Stimulated activated naive CD8-positive, alpha-beta T cell treated with anti-CD3 and anti-CD28 coated beads, Interleukin-15, amount 100 ng/mL, for 72 hours (primary cell): ENCODE measurements at regions not wholly inside any gene's neighbourhood (a gene's known extent, or its start where the extent isn't known, plus 50 kb on each side); places are given as distances from the start of the nearest gene placed in this dataset.
"Not testable (repeated sequence)": the region's sequence is repeated elsewhere in the genome, so short reads cannot be mapped to it uniquely, and the experiment has no call there.

ENCODE experiments used
- ATAC-seq: fragments of 150-1000 bp; cut with Tn5 transposase; 2 replicates; pipeline ENCODE4 v1.10.0; 2021; ENCODE audit warnings: mild to moderate bottlenecking, moderate library complexity
- DNase-seq, 2 donors: peaks; one replicate each; pipeline ENCODE4 v3.0.0; 2021 to 2022
- H3K27ac Mint-ChIP-seq, 2 donors: one replicate each; pipeline ENCODE4 v1.8.0; 2022; ENCODE audit warnings: mild to moderate bottlenecking in 2 of 2, mixed read lengths in 2 of 2, moderate library complexity in 2 of 2
- H3K27me3 Mint-ChIP-seq: one replicate; pipeline ENCODE4 v1.8.0; 2022; ENCODE audit warnings: mixed read lengths
- H3K4me1 Mint-ChIP-seq: one replicate; pipeline ENCODE4 v1.8.0; 2022; ENCODE audit warnings: mild to moderate bottlenecking, mixed read lengths
- H3K4me3 Mint-ChIP-seq, 2 donors: one replicate each; pipeline ENCODE4 v1.8.0; 2022; ENCODE audit warnings: mild to moderate bottlenecking in 2 of 2, mixed read lengths in 2 of 2, moderate library complexity in 1 of 2
- H3K9me3 Mint-ChIP-seq, 2 donors: one replicate each; pipeline ENCODE4 v1.8.0; 2022; ENCODE audit warnings: mixed read lengths in 2 of 2

- H3K4me3 Mint-ChIP-seq: no peak overlapping the region
- H3K27ac Mint-ChIP-seq: no peak overlapping the region
- peaks cover 6% of the 10 kb centered on the region for H3K27me3 Mint-ChIP-seq
- no peak for ATAC-seq
- peaks cover 5 to 10% of the 10 kb centered on the region in 2 donors for H3K9me3 Mint-ChIP-seq
- no peaks in the 10 kb centered on the region for H3K4me1 Mint-ChIP-seq
- DNase-seq: no peak
Observed at GRCh38 chr10:2387261-2387660, 649.9 kb upstream of the ADARB2 start.

DNA sequence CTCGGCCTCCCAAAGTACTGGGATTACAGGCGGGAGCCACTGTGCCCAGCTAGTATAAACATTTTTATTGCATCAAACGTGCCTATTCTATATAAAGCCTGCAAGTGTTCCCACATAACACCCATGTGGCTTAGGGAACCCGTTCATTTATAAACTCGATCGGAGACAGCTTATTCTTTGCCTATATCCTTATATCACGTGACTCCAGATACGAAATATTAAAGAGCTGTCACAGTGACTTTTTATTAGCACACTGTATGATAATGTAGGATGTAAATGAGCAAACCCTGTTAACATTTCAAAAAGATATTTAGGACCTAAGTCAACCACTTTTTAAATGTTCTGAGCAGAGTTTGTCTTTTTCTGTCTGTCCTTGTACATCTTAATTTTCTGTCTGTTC lies 642.9 kb upstream of the ADARB2 start:
- peaks cover 5 to 10% of the 10 kb centered on the region in 2 donors for H3K9me3 Mint-ChIP-seq
- no peak for ATAC-seq
- H3K4me1 Mint-ChIP-seq: no peaks in the 10 kb centered on the region
- H3K27ac Mint-ChIP-seq: no peak overlapping the region
- no peak overlapping the region for H3K4me3 Mint-ChIP-seq
- DNase-seq: no peak
- no peaks in the 10 kb centered on the region for H3K27me3 Mint-ChIP-seq

DNA sequence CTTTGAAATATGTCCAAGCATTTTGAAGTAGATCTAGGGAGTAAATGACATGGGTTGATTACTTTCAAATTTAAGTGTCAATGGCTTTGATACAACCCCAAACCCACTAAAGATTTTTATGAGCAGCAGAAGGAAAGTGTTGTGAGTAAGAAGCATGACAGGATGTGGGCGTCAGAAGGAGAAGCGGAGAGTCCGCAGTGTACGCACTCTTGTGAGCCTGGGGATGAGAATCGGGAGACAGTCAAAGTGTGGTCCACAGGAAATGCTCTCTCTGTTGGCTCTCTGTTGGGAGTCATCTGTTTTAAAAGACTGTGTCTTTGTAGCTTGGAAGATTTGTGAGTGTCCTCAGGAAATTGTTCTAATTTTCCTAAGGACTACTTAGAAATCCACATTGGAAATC lies 629.8 kb upstream of the ADARB2 start:
- DNase-seq: no peak
- H3K27ac Mint-ChIP-seq: no peak overlapping the region
- H3K4me1 Mint-ChIP-seq: no peaks in the 10 kb centered on the region
- peaks cover 0 to 19% of the 10 kb centered on the region in 2 donors for H3K9me3 Mint-ChIP-seq
- H3K4me3 Mint-ChIP-seq: no peak overlapping the region
- H3K27me3 Mint-ChIP-seq: peaks cover 16% of the 10 kb centered on the region
- no peak for ATAC-seq

GRCh38 chr10:2366264-2366931 lies 629.1 kb upstream of the ADARB2 start:
- DNase-seq (no peak), ATAC-seq (no peak)
- Mint-ChIP-seq H3K9me3 (peaks cover 0 to 12% of the 10 kb centered on the region in 2 donors), H3K27me3 (peaks cover 16% of the 10 kb centered on the region), H3K4me3 (no peak overlapping the region), H3K27ac (no peak overlapping the region), H3K4me1 (no peaks in the 10 kb centered on the region)

- Mint-ChIP-seq H3K4me3 (no peak overlapping the region), H3K9me3 (peaks cover 0 to 6% of the 10 kb centered on the region in 2 donors), H3K27me3 (peaks cover 7% of the 10 kb centered on the region), H3K4me1 (no peaks in the 10 kb centered on the region), H3K27ac (no peak overlapping the region)
- no peak for ATAC-seq
- no peak for DNase-seq
Observed at GRCh38 chr10:2362331-2362730, 625.0 kb upstream of the ADARB2 start.

DNA sequence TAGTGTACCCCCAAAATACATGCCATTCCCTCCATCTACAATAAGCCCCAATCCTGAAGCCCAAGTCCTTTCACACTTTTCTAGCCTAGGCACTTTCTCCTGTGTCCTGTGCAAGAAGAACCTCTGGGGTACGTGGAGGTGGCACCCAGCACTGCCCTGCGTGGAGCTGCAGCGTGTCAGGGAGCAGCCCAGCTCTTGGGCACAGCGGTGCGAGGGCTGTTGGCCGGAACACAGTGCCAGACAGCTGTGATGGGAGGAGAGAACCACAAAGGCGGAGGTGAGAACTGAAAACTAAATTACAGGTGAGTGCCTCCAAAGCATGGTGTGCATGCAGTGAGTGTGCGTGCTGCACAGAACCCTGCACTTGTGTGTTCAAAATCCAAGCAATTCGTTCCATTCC lies 621.3 kb upstream of the ADARB2 start:
- no peak for ATAC-seq
- Mint-ChIP-seq H3K27ac (no peak overlapping the region), H3K4me3 (no peak overlapping the region)

DNA sequence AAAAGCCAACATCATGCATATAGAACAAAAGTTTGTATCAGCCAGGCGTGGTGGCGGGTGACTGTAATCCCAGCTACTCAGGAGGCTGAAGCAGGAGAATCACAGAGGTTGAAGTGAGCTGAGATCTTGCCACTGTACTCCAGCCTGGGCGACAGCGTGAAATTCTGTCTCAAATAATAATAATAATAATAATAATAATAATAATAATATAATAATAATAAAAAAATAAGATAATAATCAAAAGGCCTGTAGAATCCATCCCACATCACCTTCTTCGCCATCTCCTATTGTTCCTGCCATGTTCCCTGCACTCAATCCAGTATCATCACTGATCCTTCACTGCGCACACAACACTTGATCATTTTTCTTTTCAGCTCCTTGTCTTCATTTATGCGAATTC lies 619.3 kb upstream of the ADARB2 start:
- Mint-ChIP-seq H3K27me3 (peaks cover 11% of the 10 kb centered on the region), H3K4me3 (no peak overlapping the region), H3K4me1 (no peaks in the 10 kb centered on the region), H3K9me3 (no peaks in the 10 kb centered on the region), H3K27ac (no peak overlapping the region)
- ATAC-seq (no peak), DNase-seq (no peak)

More for the DNA sequence above, 621.3 kb upstream of the ADARB2 start:
- no peaks in the 10 kb centered on the region for H3K9me3 Mint-ChIP-seq
- no peak for DNase-seq
- peaks cover 11% of the 10 kb centered on the region for H3K27me3 Mint-ChIP-seq
- H3K4me1 Mint-ChIP-seq: no peaks in the 10 kb centered on the region

DNA sequence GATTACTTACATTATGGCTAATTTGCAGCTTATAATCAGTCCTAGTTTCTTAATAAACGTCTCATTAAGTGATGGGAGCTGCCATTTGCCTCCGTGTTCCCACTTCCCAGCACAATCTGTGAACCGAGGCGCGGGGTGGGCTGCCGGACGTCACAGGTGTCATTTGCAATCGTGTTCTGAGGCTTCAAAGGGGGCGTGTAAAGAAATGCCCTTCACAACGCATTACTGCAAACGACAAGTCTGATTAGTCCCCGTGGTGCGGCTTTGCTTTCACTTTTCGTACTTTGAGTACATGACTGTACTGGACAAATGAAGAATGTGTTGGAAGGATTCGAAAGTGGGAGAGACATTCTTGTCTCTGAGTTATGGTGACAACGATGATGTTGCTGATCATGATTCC lies 614.2 kb upstream of the ADARB2 start:
- Mint-ChIP-seq H3K27ac (no peak overlapping the region), H3K4me3 (no peak overlapping the region), H3K27me3 (peaks cover 9% of the 10 kb centered on the region), H3K9me3 (no peaks in the 10 kb centered on the region), H3K4me1 (no peaks in the 10 kb centered on the region)
- DNase-seq: no peak
- ATAC-seq: no peak

- Mint-ChIP-seq H3K4me3 (no peak overlapping the region), H3K4me1 (no peaks in the 10 kb centered on the region), H3K27ac (no peak overlapping the region), H3K9me3 (no peaks in the 10 kb centered on the region), H3K27me3 (peaks cover 6% of the 10 kb centered on the region)
- ATAC-seq (no peak), DNase-seq (no peak)
Observed at GRCh38 chr10:2342206-2342605, 604.9 kb upstream of the ADARB2 start.

DNA sequence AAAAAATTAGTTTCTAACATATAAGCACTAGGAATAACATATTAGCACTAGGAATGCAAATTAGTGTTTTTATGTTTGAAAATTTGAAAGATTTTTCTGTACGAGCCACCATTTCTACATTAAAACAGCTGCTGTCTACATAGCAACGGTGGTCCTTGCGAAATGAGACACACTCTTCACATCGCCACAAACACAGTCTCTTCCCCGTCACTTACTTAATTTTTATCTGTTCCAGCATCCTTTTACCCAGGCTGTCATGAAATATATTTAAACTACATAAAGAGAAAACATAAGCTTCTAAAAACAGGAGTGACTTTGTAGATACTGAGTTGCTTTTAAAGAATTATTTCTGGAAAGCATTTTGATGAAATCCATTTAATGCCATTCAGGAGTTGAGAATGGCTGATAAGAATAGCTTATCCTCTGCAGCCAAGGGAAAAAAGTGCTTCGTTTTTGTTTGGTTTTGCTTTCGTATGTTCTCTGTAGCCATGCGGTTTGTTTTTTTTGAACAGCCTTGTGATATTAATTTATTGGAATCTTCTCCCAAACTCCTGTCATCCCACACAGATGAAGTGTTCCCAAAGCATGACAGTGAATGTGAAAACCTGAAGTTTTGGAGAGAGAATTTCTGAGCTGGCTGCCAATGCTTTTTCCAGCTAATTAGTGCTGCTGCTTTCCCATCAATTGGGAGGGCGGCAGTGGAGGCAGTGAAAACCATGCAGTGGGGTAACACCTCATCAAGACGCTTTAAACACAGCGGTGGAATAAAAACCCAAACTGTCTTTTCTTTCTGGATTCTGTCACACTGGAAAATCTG lies 603.7 kb upstream of the ADARB2 start:
- DNase-seq (no peak), ATAC-seq (no peak)
- Mint-ChIP-seq H3K4me3 (no peak overlapping the region), H3K27ac (no peak overlapping the region), H3K4me1 (no peaks in the 10 kb centered on the region), H3K9me3 (no peaks in the 10 kb centered on the region), H3K27me3 (peaks cover 4% of the 10 kb centered on the region)

DNA sequence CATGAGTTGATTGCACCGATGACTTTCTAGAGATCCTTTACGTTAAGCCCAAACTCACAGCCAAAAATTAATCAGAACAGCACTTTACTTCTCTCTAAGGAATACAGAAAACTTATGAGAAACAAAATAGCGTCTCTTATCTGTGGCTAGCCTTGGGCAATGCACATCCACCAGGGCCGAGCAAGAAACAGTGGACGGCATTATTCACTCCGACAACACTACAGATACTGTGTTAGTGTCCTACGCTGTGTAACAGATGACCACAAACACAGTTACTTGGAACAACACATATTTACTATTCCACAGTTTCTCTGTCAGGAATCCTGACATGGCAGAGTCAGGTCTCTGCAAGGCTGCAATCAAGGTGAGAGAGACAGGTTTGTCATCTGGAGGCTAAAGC lies 598.3 kb upstream of the ADARB2 start:
- Mint-ChIP-seq H3K4me1 (no peaks in the 10 kb centered on the region), H3K9me3 (peaks cover 0 to 7% of the 10 kb centered on the region in 2 donors), H3K27me3 (no peaks in the 10 kb centered on the region), H3K27ac (no peak overlapping the region), H3K4me3 (no peak overlapping the region)
- DNase-seq (no peak), ATAC-seq (no peak)

DNA sequence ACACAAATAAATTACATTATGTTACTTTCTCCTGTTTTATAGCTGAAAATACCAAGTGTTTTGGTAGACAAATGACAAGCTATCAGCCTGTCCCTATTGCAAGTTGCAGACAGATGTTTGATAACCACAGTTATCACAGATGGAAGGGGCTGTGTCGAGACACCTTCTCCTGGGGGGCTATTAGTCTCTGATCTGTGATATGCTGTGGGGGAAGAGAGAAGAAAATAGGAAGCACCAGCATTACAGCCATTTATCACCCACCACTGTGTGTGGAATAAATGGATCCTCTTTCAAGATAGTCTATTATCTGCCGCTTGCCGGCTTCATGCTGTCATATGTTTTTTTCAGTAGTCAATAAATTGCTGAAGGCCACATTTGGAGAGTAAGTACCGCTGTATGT lies 597.2 kb upstream of the ADARB2 start:
- H3K4me1 Mint-ChIP-seq: no peaks in the 10 kb centered on the region
- DNase-seq: no peak
- H3K27ac Mint-ChIP-seq: no peak overlapping the region
- H3K9me3 Mint-ChIP-seq: peaks cover 0 to 7% of the 10 kb centered on the region in 2 donors
- no peak for ATAC-seq
- H3K4me3 Mint-ChIP-seq: no peak overlapping the region
- peaks cover 2% of the 10 kb centered on the region for H3K27me3 Mint-ChIP-seq

DNA sequence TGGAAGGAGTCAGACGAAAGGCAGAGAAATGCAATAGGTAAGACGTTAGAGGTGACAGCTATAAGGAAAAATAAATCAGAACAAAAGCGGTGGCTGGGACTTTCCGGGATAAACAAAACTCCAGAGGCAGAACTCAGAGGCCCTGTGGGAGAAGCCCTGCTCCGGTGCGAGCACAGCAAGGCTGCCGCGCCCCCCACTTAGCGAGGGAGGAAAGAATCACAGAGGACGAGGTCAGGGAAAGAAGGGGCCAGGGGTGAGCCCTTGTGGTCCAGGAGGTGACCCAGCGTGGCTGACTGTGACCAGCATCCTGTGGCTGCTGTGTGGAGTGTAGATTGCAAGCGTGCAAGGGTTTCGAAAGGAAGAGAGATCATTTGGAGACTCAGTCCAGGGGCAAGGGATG lies 591.8 kb upstream of the ADARB2 start:
- Mint-ChIP-seq H3K27ac (no peak overlapping the region), H3K9me3 (peaks cover 0 to 7% of the 10 kb centered on the region in 2 donors), H3K4me1 (no peaks in the 10 kb centered on the region), H3K27me3 (peaks cover 17% of the 10 kb centered on the region), H3K4me3 (no peak overlapping the region)
- ATAC-seq (no peak), DNase-seq (no peak)

GRCh38 chr10:2326411-2326810 lies 589.1 kb upstream of the ADARB2 start:
- Mint-ChIP-seq H3K27me3 (peaks cover 17% of the 10 kb centered on the region), H3K27ac (no peak overlapping the region), H3K4me3 (no peak overlapping the region), H3K4me1 (no peaks in the 10 kb centered on the region), H3K9me3 (no peaks in the 10 kb centered on the region)
- ATAC-seq: no peak
- no peak for DNase-seq

DNA sequence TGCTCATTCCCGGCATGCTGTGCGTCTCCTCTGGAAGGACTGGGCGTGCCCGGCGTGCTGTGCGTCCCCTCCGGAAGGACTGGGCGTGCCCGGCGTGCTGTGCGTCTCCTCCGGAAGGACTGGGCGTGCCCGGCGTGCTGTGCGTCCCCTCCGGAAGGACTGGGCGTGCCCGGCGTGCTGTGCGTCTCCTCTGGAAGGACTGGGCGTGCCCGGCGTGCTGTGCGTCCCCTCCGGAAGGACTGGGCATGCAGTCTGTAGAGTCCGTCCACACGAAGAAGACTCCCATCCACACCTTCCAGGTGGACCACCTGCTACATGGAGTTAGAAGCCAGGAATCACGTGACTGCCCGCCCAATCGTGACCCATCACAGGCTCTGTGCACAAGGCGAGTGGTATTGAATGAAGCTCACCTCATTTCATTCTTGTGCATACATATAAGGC lies 577.7 kb upstream of the ADARB2 start:
- H3K4me1 Mint-ChIP-seq, H3K27ac Mint-ChIP-seq, H3K27me3 Mint-ChIP-seq, H3K4me3 Mint-ChIP-seq: not testable (repeated sequence)
- peaks cover 6 to 13% of the 10 kb centered on the region in 2 donors for H3K9me3 Mint-ChIP-seq
- peak; percentile 28 for ATAC-seq
- DNase-seq: peak in 1 of 2 donors; percentile 8

- Mint-ChIP-seq H3K27ac (no peak overlapping the region), H3K9me3 (peaks cover 5 to 6% of the 10 kb centered on the region in 2 donors), H3K4me3 (no peak overlapping the region), H3K27me3 (no peaks in the 10 kb centered on the region), H3K4me1 (no peaks in the 10 kb centered on the region)
- ATAC-seq (no peak), DNase-seq (no peak)
Observed at GRCh38 chr10:2306081-2306480, 568.8 kb upstream of the ADARB2 start.
